Muscle layer of duodenum (tissue), 2 donors: ENCODE measurements at regions not wholly inside any gene's neighbourhood (a gene's known extent, or its start where the extent isn't known, plus 50 kb on each side); places are given as distances from the start of the nearest gene placed in this dataset.

Experiments
- H3K27ac ChIP-seq: one replicate; pipeline ENCODE4 v1.7.0; 2013; ENCODE audit warnings: mild to moderate bottlenecking, low read length
- H3K27me3 ChIP-seq: one replicate; pipeline ENCODE4 v1.7.0; 2013; ENCODE audit warnings: low read depth, mild to moderate bottlenecking, control low read depth, low read length
- H3K36me3 ChIP-seq, 2 donors: one replicate each; pipeline ENCODE4 v1.7.0; 2013; ENCODE audit warnings: low read length in 2 of 2, control low read depth in 1 of 2, mild to moderate bottlenecking in 1 of 2; ENCODE audit not compliant: insufficient read depth in 2 of 2, control insufficient read depth in 1 of 2
- H3K4me1 ChIP-seq, 2 donors: one replicate each; pipeline ENCODE4 v1.7.0; 2013; ENCODE audit warnings: low read length in 2 of 2, mild to moderate bottlenecking in 2 of 2, control low read depth in 1 of 2, moderate library complexity in 1 of 2; ENCODE audit not compliant: insufficient read depth in 2 of 2, control insufficient read depth in 1 of 2
- H3K4me3 ChIP-seq, 2 donors: one replicate each; pipeline ENCODE4 v1.7.0; 2013; ENCODE audit warnings: low read length in 2 of 2, low read depth in 1 of 2, mild to moderate bottlenecking in 1 of 2
- H3K9me3 ChIP-seq, 2 donors: one replicate each; pipeline ENCODE4 v1.7.0; 2013; ENCODE audit warnings: low read length in 2 of 2, control low read depth in 1 of 2, mild to moderate bottlenecking in 1 of 2; ENCODE audit not compliant: control insufficient read depth in 1 of 2
- donor health status: healthy.

DNA sequence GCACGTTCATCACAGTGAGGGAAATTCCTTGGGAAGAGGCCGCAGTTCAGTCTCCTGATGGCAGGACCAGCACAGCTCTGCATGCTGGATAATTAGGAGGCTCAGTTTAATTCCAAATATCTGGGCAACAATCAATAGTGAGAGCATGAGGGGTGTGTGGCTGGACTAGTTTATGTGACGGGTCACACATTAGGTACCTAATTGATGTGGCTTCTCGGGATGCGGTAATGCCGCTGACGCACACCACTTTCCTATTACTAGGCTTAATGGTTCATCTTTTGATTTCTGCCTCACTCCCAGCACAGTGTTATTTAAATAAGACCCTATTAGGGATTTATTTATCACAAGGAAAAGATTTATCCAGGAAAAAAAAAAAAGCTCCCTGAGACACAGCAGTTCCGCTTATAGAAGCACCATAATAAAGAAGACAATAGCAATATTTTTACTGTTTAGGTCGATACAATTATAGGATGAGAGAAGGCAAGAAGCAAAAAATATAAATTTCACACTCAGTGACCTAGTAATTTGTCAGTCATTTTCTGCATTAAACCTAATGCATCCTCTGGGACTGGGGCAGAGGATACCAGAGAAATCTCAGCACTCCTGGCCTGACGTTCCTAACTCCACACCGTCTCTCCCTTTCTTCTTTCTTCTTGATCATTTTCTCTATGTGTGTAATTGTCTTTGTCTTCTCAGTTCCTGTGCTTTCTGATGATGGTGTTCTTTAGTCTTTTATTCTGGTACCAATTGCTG is 264.7 kb upstream of the SLC14A2 start:
- H3K27ac ChIP-seq = no peak overlapping the region
- no peak overlapping the region for H3K4me3 ChIP-seq
- no peaks in the 10 kb centered on the region for H3K27me3 ChIP-seq
- no peaks in the 10 kb centered on the region for H3K36me3 ChIP-seq
- no peaks in the 10 kb centered on the region for H3K9me3 ChIP-seq
- no peaks in the 10 kb centered on the region for H3K4me1 ChIP-seq

DNA sequence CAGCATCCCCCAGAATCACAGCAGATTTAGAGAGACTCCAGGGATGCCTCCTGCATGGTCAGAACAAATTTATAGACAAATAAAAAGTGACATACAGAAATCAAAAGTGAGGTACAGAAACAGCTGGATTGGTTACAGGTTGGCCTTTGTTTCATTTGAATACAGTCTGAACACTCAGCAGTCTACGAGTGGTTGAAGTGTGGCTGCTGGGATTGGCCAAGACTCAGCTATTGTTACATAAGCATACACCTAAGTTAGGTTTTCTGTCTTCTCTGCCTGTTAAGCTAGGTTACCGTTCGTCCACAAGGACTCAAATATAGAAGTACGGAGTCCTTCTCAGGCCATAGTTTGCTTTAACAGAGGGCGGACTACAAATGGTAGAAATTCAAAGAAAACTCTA is 262.4 kb upstream of the SLC14A2 start:
- H3K4me3 ChIP-seq = no peak overlapping the region
- no peaks in the 10 kb centered on the region for H3K36me3 ChIP-seq
- H3K27ac ChIP-seq = no peak overlapping the region
- no peaks in the 10 kb centered on the region for H3K9me3 ChIP-seq
- H3K4me1 ChIP-seq = no peaks in the 10 kb centered on the region
- H3K27me3 ChIP-seq = no peaks in the 10 kb centered on the region

DNA sequence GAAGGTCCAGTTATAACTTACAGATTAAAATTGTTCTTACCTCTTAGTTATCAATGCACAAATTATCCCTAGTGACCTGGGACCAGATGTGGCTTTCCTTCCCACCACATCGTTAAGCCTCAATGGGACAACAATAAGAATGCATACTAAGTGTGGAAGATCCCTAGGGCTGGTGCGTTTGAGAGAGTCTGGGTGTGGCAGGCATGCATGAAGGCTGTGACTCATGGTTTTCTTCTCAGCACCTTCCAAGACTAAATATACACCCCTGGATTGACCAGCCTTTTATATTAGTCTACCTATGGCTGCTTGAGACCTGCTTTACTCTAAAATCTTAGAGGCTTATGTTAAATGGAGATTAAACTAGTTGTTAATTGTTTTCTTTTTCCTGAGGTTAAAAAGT is 261.7 kb upstream of the SLC14A2 start:
- no peak overlapping the region for H3K4me3 ChIP-seq
- H3K4me1 ChIP-seq = no peaks in the 10 kb centered on the region
- no peak overlapping the region for H3K27ac ChIP-seq
- no peaks in the 10 kb centered on the region for H3K9me3 ChIP-seq
- H3K36me3 ChIP-seq = no peaks in the 10 kb centered on the region
- H3K27me3 ChIP-seq = no peaks in the 10 kb centered on the region

DNA sequence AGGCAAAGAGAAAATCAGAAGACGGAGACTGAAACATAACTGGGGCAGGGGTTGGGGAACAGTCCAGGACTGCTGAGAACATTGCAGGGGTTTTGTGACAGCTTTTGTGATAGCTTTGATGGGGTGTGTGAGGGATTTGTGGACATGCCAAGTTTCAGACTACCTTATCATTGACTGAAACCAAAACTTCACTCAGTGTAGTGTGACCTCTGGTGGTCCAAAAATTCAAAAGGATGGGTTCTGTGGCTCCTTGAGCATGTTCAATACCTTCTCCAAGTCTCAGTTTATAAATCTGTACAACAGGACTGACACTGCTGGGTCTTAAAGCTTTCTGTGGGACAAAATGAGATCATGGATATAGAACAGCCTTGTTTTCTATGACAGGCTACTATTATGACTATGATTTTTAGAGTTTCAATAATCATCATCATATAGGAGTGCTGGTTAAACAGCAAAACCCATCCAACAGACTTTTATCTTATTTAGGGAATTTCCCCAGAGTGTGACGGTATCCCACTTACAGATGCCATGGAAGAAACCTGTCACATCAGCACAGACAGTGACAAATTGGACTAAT is 259.2 kb upstream of the SLC14A2 start:
- no peaks in the 10 kb centered on the region for H3K4me1 ChIP-seq
- no peak overlapping the region for H3K4me3 ChIP-seq
- H3K27ac ChIP-seq = no peak overlapping the region
- H3K9me3 ChIP-seq = no peaks in the 10 kb centered on the region
- H3K36me3 ChIP-seq = no peaks in the 10 kb centered on the region
- H3K27me3 ChIP-seq = no peaks in the 10 kb centered on the region

DNA sequence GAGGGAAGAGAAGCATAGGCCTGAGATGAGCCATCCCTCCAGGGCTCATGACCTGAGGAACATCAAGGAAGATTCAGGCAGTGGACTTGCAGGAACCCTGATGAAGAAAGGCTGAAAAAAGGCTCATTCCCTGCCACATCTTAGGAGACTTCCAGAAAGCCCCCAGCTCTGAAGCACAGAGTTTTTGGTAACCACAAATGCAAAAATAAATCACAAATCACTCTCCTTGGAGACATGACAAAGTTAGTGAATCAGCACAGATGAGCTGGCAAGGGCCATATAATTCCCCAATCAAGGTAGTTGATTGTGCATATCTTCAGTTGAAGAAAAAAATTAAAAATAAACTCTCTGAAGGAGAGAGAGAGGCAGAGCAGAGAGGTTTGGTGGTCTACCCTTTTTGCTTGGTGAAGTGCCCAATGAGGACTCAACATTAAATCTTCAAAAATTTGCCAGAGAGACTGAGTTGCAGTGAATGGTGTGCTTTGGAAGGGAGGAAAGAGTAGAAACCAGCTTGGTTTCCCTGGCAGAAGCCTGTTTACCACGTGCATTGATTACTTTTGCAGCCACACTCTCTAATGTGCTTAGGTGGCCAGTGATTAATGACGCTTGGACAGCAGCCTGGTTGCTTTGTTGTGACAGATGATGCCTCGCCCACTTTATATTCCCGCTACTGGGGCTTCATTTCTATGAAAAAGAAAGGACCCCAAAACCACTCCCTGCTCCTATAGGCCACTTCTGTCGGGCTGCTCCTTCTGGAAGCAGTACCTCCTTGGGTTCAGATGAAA is 257.4 kb upstream of the SLC14A2 start:
- Histone ChIP-seq H3K36me3 (no peaks in the 10 kb centered on the region), H3K4me1 (no peaks in the 10 kb centered on the region), H3K4me3 (no peak overlapping the region), H3K27ac (no peak overlapping the region), H3K9me3 (no peaks in the 10 kb centered on the region), H3K27me3 (no peaks in the 10 kb centered on the region)

DNA sequence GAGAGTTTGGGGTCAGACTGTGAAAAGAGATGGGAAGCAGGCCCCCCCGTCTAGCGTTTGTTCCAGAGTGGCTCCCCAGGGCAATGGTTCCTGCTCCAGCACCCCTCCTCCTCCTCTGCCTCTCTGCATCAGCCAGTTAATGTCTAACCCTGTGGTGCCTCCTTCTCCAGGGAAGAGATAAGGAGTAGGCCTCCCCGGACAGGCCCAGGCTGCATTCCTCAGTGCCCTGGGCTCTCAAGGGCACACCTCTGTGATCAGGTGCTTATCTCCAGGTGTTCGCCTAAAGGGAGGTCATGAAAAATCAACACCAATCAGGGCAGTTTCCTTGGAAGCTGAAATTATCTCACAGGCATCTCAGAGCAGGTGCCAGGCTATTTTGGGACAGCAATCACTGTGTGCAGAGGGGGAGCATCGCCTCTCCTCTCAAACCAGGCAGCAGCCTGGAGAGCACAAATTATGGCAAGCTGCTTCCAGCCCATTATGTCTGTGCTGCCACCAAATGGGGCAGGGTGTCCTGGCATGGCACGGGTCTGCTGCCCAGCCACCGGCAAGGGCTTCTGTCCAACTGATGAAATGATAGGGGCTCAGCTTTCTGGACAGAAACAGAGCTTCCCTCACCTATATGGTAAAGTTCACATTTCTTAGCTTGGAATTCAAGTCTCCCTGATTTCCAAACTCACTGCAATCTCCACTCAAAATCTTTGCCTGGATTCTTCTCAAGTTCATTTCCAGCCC is 255.8 kb upstream of the SLC14A2 start:
- Histone ChIP-seq H3K36me3 (no peaks in the 10 kb centered on the region), H3K9me3 (no peaks in the 10 kb centered on the region), H3K27me3 (no peaks in the 10 kb centered on the region), H3K4me3 (no peak overlapping the region), H3K27ac (no peak overlapping the region), H3K4me1 (no peaks in the 10 kb centered on the region)

DNA sequence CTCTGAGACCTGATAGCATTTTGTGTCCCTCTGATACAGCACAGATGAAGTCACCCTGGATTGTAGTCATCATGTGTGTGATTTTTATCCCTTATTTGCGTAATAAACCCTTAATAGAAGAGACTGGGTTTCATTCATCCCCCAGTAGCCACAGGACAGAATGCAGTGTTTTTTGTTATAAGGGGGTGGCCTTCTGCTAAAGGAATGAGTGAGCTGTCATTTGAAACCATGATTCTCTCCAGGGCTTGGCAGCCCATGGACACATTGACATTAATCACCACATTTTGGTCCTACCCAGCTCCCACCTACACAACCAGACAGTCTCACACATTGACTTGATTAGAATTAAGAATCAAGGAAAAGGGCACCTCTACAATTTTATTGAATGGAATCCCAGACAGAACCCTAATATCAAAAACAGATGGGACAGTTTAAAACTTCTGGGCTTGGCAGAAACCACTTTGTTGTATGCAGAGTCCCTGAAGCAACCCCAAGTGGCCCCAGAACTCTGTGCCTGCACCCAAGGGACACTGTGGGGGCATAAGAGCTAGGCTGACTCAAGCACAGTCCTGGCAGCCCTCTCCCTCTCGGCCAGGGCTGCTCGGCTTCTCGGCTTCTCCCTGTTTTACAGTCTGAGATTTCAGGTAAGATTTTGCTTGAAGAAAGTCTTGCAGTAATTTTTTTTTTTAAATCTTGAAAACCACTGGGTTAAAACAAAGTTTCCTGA is 254.0 kb upstream of the SLC14A2 start:
- Histone ChIP-seq H3K27me3 (no peaks in the 10 kb centered on the region), H3K9me3 (no peaks in the 10 kb centered on the region), H3K4me1 (no peaks in the 10 kb centered on the region), H3K4me3 (no peak overlapping the region), H3K36me3 (no peaks in the 10 kb centered on the region), H3K27ac (no peak overlapping the region)

DNA sequence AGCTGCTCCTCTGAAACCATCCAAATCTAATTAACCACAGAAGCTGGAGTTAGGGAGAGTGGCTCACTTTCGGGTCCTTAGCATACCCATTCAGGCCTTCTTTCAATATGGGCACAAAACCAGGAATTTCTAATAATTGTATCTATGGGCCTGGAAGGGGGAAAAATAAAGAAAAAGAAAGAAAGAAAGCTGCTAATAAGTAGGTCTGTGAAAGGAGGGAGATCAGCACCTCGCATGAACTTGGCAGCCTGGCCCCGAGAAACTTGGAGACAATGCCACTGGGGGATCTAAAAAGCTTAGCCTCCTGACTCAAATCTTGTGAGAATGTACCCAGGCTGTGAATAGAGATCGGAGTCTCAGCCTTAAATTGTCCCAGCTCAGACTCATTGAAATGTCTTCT is 252.1 kb upstream of the SLC14A2 start:
- Histone ChIP-seq H3K27ac (no peak overlapping the region), H3K27me3 (no peaks in the 10 kb centered on the region), H3K9me3 (no peaks in the 10 kb centered on the region), H3K4me3 (no peak overlapping the region), H3K4me1 (no peaks in the 10 kb centered on the region), H3K36me3 (no peaks in the 10 kb centered on the region)

DNA sequence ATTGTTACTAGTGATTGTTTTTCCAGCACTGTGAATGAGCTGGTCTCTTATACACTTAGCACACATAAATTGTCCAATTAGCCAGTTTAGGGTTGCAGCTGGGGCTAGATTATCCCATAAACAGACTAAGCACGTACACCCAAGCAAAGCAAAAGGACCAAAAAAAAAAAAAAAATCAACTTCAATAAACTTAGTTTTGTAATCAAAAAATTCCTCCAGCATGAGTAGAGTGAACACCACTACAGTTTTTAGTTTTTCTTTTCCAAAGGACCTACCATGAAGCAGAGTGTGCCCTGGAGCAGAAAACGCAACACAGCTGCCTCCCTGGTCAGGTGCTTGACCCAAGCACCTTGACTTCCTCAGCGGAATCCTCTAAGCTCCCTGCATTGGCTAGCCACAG is 249.4 kb upstream of the SLC14A2 start:
- Histone ChIP-seq H3K36me3 (no peaks in the 10 kb centered on the region), H3K27ac (no peak overlapping the region), H3K9me3 (no peaks in the 10 kb centered on the region), H3K4me1 (no peaks in the 10 kb centered on the region), H3K4me3 (no peak overlapping the region), H3K27me3 (no peaks in the 10 kb centered on the region)

DNA sequence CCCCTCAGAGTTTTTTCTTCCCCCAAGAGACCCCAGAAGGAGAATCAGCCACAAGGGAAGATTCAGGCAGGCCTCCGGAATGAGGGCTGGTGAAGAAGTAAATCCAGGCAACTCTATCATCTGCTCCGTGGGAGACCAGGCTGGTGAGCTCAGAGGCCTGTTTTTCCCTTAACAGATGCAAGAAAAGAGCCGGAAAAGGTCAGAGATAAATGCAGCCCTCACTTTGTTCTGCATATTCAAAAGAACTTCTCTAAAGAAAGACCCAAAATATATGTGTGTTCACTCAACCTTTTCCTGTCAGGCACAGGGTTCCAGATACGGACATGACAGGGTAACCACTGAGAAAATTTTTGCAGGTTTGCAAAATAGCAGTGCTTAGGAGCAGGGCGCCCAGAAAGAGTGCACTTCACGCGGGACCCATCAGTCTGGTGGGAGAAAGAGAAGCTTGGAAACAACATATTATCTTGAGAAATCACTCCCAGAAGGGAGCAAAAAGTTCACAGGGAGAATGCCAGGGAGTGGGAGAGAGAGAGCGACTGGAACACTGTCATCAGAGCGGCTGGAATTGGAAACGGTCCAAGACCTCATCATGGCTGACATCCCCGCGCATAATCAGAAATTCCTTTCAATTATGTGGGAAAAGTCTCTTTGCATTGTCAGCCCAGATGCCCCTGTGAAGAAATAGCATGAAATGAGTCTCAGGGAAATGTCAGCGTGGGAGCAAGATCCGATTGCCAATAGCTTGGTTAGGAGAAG is 244.8 kb upstream of the SLC14A2 start:
- no peak overlapping the region for H3K4me3 ChIP-seq
- no peaks in the 10 kb centered on the region for H3K4me1 ChIP-seq
- H3K9me3 ChIP-seq = no peaks in the 10 kb centered on the region
- no peak overlapping the region for H3K27ac ChIP-seq
- no peaks in the 10 kb centered on the region for H3K27me3 ChIP-seq
- no peaks in the 10 kb centered on the region for H3K36me3 ChIP-seq
